GM12891 (cell line): ENCODE measurements at regions not wholly inside any gene's neighbourhood (a gene's known extent, or its start where the extent isn't known, plus 50 kb on each side); places are given as distances from the start of the nearest gene placed in this dataset.

Source experiments
- POLR2A ChIP-seq: IDR thresholded peaks from 2 replicates; pipeline ENCODE4 v1.6.1; 2011; ENCODE audit warnings: low read depth, low read length, control low read depth
- POLR2AphosphoS5 ChIP-seq: IDR thresholded peaks from 2 replicates; pipeline ENCODE4 v1.6.1; 2011; ENCODE audit warnings: low read depth, low read length, control low read depth
- POU2F2 ChIP-seq: IDR thresholded peaks from 2 replicates; pipeline ENCODE4 v1.6.1; 2011; ENCODE audit warnings: low read depth, mild to moderate bottlenecking, control low read depth, low read length, moderate library complexity
- SPI1 ChIP-seq: IDR thresholded peaks from 2 replicates; pipeline ENCODE4 v1.6.1; 2011; ENCODE audit warnings: low read depth, low read length, control low read depth
- TAF1 ChIP-seq: IDR thresholded peaks from 2 replicates; pipeline ENCODE4 v1.6.1; 2011; ENCODE audit warnings: low read depth, low read length, control low read depth

DNA sequence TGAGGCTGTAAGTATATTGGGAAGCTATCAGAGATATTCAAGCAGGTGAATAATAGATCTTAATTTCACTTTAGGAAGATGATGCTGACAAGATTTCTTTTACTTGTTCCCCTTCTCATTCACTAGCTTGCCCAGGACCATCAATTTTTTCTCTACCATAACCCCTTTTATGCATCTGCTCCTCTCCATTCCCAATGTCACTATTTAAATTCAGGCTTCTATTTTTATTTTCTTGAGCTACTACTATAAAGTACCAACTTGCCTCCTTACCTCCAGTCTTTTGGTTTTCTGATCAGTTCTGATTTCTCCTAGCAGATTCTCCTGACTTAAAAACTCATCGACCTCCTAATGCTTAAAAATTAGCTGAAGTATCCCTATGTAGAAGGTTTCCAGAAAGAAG lies 97.7 kb upstream of the SMIM30 start:
- TF ChIP-seq POLR2A = no peak
- no peak for TF ChIP-seq TAF1
- no peak for TF ChIP-seq POLR2AphosphoS5
- no peak for TF ChIP-seq POU2F2
- no peak for TF ChIP-seq SPI1
